ENCODE measurements at regions not wholly inside any gene's neighbourhood (a gene's known extent, or its start where the extent isn't known, plus 50 kb on each side); places are given as distances from the start of the nearest gene placed in this dataset.

DNA sequence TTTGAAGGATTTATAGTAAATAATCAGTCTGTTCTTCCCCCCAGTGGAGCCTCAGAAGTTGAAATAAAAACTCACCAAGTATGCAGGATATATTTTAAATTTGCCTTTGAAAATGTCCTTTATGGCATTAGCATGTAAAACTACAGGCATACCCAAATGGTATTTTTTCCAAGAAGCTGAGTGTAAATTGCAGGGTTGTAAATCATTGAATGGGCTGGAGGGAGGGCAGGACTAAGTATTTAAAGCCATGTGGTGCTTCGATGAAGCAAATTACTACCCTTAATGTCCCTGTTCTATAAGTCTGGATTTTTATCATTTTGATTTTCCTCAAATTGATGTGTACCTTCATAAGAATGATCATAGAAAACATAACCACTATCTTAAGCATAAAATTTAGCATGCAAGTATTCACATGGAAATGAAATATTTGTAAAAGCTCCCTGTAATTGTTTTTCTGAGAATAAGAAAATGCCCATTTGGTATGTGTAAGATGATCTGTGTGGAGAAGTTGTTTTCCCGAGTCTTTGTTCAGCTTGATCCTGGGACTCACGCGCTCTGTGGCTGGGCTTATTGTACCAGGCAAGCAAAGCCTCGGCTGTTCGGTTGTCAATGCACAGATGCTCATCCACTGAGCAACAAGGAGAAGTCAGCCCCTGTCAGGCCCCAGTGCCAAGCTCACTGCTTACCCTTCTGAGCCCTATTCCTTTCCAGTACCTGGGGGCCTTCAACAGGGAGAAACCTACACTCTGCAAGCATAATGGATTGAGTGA lies 66.7 kb downstream of the CD164 start:
- WGBS, 2 donors (ENCODE audit: low coverage in 1 of 2), result 83 to 88% methylated on average over 6 of the region's 6 CpGs
- H3K36me3 ChIP-seq, result no peaks in the 10 kb centered on the region
- no peak overlapping the region for H3K4me3 ChIP-seq
- no peak for ATAC-seq
- no peak overlapping the region for H3K27ac ChIP-seq
- TF ChIP-seq POLR2A (IDR thresholded peaks at IDR 0.05), result no peak
- TF ChIP-seq EP300 (IDR thresholded peaks at IDR 0.05), result no peak
- TF ChIP-seq, protein P1, sequence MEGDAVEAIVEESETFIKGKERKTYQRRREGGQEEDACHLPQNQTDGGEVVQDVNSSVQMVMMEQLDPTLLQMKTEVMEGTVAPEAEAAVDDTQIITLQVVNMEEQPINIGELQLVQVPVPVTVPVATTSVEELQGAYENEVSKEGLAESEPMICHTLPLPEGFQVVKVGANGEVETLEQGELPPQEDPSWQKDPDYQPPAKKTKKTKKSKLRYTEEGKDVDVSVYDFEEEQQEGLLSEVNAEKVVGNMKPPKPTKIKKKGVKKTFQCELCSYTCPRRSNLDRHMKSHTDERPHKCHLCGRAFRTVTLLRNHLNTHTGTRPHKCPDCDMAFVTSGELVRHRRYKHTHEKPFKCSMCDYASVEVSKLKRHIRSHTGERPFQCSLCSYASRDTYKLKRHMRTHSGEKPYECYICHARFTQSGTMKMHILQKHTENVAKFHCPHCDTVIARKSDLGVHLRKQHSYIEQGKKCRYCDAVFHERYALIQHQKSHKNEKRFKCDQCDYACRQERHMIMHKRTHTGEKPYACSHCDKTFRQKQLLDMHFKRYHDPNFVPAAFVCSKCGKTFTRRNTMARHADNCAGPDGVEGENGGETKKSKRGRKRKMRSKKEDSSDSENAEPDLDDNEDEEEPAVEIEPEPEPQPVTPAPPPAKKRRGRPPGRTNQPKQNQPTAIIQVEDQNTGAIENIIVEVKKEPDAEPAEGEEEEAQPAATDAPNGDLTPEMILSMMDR (IDR thresholded peaks at IDR 0.05), result no peak
- no peak for TF ChIP-seq POLR2AphosphoS5 (IDR thresholded peaks at IDR 0.05)
- no peaks in the 10 kb centered on the region for H3K9me3 ChIP-seq
- no peaks in the 10 kb centered on the region for H3K4me1 ChIP-seq
- no peaks in the 10 kb centered on the region for H3K27me3 ChIP-seq

DNA sequence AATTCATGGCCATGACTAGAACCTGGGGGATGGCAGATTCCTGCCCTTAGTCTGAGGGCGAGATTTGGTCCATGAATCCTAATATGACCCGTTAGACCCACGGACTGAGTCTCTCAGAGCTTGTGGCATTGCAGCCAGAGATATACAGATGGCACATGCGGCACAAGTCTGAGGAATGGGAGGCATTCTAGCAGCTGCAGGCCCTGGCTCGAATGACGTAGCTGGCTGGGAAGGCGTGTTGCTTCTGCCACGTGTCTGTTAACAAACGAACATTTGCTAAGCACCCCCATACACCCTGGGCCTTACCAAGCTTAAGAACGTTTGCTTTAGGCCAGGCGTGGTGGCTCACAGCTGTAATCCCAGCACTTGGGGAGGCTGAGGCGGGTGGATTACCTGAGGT lies 68.0 kb downstream of the CD164 start:
- H3K27me3 ChIP-seq, result no peaks in the 10 kb centered on the region
- no peak overlapping the region for H3K27ac ChIP-seq
- H3K9me3 ChIP-seq, result no peaks in the 10 kb centered on the region
- no peak overlapping the region for H3K4me3 ChIP-seq
- no peak for TF ChIP-seq EP300 (IDR thresholded peaks at IDR 0.05)
- TF ChIP-seq POLR2A (IDR thresholded peaks at IDR 0.05), result no peak
- TF ChIP-seq, protein P1 (IDR thresholded peaks at IDR 0.05), result no peak
- H3K4me1 ChIP-seq, result no peaks in the 10 kb centered on the region
- ATAC-seq, result no peak
- H3K36me3 ChIP-seq, result no peaks in the 10 kb centered on the region
- 83 to 87% methylated on average over 9 to 11 of the region's 12 CpGs for WGBS, 2 donors (ENCODE audit: low coverage in 1 of 2)

DNA sequence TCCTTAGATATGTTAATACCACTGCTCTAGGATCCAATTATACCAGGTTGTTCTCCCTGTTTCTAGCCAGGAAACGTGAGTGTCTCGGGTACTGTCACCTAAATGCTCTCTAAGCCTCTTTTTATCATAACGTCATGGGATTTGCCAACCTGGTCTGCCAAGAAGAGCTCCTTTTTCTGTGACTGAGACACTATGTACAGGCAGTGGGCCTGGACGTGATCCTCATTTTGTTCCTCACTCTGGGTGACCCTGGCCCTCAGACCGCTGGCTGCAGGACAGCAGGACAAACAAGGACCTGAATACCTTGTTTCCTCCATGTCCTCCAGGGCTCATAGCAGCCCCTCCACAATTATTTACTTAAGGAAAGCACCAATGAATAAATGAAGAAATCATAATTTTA lies 69.1 kb downstream of the CD164 start:
- TF ChIP-seq POLR2A (IDR thresholded peaks at IDR 0.05), result no peak
- TF ChIP-seq EP300 (IDR thresholded peaks at IDR 0.05), result no peak
- TF ChIP-seq, protein P1 (IDR thresholded peaks at IDR 0.05), result no peak
- no peak for TF ChIP-seq POLR2AphosphoS5 (IDR thresholded peaks at IDR 0.05)
- no peaks in the 10 kb centered on the region for H3K9me3 ChIP-seq
- H3K4me1 ChIP-seq, result peaks cover 0 to 5% (median 0%) of the 10 kb centered on the region in 3 donors
- WGBS, 2 donors (ENCODE audit: low coverage in 1 of 2), result 94 to 100% methylated on average over 1 to 5 of the region's 5 CpGs
- H3K36me3 ChIP-seq, result no peaks in the 10 kb centered on the region
- no peaks in the 10 kb centered on the region for H3K27me3 ChIP-seq
- H3K4me3 ChIP-seq, result no peak overlapping the region
- no peak overlapping the region for H3K27ac ChIP-seq
- no peak for ATAC-seq

DNA sequence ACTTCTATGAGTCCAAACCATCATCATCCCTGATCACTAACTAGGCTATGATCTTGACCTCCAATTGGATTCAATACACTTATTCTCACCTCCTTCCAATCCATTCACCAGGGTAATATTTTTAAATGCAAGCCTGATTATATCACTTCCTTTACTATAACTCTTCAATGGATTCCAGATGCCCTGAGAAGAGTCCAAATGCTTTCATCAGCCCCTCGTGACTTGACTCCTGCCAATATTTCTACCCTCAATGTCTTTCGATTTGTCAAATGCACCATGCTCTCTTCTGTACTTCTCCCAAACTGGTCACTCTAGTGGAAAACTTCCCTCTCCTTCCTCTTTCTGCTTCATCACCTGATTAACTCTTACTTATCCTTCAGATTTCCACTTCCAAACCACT lies 70.8 kb downstream of the CD164 start:
- Histone ChIP-seq H3K27me3 (no peaks in the 10 kb centered on the region), H3K9me3 (no peaks in the 10 kb centered on the region), H3K4me3 (no peak overlapping the region), H3K36me3 (no peaks in the 10 kb centered on the region), H3K27ac (no peak overlapping the region), H3K4me1 (peaks cover 0 to 9% (median 0%) of the 10 kb centered on the region in 3 donors)
- TF ChIP-seq, protein P1 (IDR thresholded peaks at IDR 0.05), result no peak
- TF ChIP-seq POLR2A (IDR thresholded peaks at IDR 0.05) (no peak), EP300 (IDR thresholded peaks at IDR 0.05) (no peak), POLR2AphosphoS5 (IDR thresholded peaks at IDR 0.05) (no peak)
- no peak for ATAC-seq
- WGBS, 2 donors (ENCODE audit: low coverage in 1 of 2), result 54 to 83% methylated on average over 2 of the region's 2 CpGs

DNA sequence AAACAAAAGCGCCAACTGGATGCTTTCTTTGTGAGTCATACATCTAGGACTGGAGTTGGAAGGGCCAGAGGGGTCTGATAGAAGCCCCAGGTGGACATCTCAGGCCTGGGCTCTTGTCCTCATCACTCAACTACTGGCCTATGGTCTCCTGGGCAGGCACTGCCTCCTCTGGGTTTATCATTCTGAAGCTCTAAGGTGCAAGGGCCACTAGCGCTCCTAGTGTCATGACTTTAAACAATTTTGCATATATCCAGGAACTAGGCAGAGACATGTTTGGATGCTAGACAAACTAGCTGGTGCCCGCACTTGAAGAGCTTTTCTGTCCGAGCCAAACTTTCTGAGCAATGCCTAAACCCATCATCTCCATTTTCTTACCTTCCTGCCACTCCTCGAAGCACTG lies 72.3 kb downstream of the CD164 start:
- Histone ChIP-seq H3K4me1 (peaks cover 0 to 12% (median 0%) of the 10 kb centered on the region in 3 donors), H3K27me3 (no peaks in the 10 kb centered on the region), H3K27ac (no peak overlapping the region), H3K36me3 (no peaks in the 10 kb centered on the region), H3K4me3 (no peak overlapping the region), H3K9me3 (no peaks in the 10 kb centered on the region)
- no peak for ATAC-seq
- TF ChIP-seq POLR2AphosphoS5 (IDR thresholded peaks at IDR 0.05), result no peak
- 76 to 80% methylated on average over 1 to 4 of the region's 5 CpGs for WGBS, 2 donors (ENCODE audit: low coverage in 1 of 2)
